ENCODE measurements at regions not wholly inside any gene's neighbourhood (a gene's known extent, or its start where the extent isn't known, plus 50 kb on each side); places are given as distances from the start of the nearest gene placed in this dataset.
"Not testable (repeated sequence)": the region's sequence is repeated elsewhere in the genome, so short reads cannot be mapped to it uniquely, and the experiment has no call there.

DNA sequence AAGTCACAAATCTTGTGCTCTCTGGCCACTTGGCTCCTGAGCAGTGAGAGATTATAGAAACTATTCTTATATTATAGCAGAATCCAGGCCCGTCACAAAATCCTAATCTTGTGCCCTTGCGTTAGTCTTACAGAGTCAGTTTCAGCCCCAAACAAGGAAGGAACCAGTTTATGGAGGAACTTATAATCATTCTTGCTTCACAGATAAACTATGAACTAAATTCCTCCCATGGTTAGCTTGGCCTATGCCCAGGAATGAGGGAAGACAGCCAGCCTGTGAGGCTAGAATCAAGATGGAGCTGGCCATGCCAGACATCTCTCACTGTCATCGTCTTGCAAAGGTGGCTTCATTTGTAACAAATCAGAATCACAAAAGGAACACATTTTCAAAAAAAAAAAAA, 199.7 kb upstream of the PITRM1 start:
- DNase-seq (ENCODE audit: low read depth): peak; percentile 23

DNA sequence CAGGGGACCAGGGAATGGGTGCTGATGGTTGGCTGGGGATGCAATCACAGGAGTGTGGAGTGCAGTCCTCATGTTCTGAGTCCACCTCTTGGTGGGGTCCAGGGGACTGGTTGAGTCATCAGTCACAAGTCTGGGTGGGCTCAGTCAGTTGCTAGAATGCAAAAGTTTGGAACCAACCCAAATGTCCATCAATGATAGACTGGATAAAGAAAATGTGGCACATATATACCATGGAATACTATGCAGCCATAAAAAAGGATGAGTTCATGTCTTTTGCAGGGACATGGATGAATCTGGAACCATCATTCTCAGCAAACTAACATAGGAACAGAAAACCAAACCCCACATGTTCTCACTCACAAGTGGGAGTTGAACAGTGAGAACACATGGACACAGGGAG, 199.0 kb upstream of the PITRM1 start:
- DNase-seq (ENCODE audit: low read depth): not testable (repeated sequence)

DNA sequence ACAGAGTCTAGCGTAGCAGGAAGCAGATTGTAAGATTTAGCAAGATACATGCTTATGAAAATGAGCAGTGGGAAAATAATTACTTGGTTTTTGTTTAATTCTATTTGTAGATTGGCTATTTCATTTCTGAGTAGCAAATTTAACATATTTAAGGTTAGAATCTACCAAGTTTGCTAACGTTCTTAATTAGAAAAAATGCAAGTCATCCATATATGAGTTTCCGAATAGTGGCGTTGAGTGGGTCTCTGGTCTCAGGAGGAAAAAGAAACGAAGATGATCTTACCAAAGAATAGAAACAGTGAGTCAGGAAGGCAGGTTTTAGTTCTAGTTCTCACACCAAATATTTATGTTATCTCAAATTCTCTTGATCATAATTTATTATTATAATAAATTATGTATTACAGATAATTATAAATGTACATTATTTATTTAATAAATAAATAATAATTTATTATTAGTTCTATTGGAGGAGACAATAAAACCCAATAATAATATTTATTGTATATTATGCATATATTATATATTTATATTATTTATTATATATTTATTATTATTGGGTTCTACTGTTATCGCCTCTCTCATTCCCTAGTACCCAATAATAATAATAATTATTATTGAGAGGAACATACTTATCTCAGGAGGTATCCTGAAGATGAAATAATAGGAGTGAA, 194.3 kb upstream of the PITRM1 start:
- no peak for DNase-seq (ENCODE audit: low read depth)

DNA sequence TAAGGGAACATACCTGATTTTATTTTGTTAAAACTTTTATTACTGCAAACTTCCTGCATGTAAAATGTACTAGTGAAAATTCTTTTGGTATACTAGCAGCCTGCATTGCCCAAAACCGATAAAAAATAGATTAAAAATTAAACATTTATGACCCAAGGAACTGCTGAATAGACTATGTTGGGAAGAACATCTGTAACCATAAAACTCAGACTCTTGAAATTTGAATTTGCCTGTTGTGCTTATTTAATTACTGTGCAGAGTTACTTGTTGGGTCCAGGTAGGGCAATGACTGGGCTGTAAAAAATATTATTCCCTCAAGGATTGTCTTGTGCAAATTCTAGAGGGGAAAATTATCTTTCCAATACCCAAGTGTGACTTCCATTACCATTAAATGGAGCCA, 193.5 kb upstream of the PITRM1 start:
- DNase-seq (ENCODE audit: low read depth): no peak

DNA sequence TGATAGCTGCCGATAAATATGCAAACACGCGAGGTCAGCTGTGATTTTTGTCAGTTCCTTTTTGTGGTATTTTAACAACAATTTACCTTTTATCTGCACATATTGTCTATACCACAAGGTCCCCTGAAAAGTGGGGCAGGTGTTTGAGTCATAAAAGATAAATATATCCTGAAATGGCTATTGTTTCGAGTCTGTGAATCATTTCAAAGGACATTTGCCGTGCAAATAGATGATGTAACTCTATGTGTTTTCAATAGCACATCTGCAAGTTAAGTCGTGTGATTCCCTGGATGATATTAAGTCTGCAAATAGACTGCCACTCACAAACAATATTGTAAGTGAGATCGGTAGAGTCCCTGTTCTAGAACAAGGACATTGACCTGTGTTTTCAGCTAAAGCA, 193.0 kb upstream of the PITRM1 start:
- no peak for DNase-seq (ENCODE audit: low read depth)

DNA sequence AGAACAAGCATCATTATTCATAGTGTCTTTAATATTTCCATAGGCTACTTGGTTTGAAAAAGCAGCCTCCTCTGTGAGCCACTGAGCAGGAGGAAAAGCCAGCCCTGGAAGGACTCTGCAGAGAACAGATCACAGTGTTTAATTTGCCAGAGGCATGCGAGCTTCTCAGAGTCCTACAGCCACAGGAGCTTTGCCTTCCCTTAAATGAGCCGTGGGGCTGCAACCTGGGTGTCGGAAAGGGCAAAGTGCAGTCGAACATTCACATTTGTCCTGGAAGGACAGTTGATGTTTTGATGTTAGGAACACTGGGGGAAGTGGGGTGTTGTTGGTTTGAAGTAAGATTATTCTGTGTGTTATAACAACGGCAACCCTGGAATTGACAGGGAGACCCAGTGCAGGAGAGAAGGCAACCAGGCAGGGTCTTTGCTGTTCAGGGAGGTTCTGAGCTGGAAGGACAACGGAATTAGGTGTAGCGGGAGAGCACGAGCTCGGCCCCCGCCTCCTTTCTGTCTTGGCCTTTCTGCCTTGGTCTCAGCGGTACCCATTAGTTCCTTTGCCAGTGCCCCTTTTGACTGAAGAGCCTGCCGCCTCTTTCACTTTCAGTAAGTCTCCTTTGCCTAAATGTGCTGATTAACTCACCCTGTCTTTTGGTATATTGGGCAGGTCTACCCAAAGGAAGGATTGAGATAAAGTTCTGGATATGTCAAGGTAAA, 192.3 kb upstream of the PITRM1 start:
- no peak for DNase-seq (ENCODE audit: low read depth)

DNA sequence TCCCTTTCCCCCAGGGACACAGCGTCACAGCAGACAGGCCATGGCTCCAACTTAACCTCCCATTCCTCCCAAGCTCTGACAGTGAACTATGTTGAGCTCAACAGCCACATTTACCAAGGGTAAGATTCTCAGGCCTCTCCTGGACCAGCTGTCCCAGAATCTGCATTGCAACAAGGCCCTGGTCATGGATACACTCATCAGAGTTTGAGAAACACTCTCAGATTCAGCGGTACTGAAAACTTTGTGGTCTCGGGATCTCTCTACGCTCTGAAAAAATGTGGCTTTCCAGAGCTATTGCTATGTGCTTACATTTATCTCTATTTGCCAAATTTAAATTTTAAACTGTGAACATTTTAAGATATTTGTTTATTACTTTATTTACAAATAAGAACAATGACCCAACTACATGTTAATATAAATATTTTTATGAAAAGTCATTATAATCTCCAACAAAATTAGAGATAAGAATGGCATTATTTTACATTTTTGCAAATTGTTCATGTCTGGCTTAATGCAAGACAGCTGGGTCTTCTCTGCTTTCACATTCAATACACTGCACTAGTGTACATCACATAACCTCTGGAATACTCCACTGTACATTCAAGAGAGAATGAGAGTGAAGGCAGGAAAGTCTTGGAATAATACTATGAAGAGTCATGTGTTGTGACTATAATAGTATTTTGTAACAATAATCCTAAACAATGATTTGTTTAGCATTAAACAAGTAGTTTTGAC, 190.9 kb upstream of the PITRM1 start:
- DNase-seq (ENCODE audit: low read depth): no peak

DNA sequence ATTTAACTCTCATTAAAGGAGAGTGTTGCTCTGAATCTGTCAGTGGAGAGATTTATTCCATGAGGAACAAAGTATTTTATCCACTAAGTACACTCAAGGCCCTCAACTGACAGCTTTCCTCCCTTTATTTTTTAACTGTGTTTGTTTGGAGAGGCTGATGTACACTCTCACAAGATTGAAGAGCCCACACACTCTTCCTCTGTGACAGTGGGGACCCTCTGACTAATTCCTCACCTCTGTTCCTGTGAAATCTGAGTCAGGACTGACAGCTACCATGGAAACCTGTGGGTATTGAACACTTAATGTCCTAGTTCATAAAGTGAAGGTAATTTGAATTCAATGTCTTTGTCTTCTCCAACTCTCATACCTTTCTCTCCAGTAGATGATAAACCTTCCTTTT, 189.8 kb upstream of the PITRM1 start:
- no peak for DNase-seq (ENCODE audit: low read depth)

DNA sequence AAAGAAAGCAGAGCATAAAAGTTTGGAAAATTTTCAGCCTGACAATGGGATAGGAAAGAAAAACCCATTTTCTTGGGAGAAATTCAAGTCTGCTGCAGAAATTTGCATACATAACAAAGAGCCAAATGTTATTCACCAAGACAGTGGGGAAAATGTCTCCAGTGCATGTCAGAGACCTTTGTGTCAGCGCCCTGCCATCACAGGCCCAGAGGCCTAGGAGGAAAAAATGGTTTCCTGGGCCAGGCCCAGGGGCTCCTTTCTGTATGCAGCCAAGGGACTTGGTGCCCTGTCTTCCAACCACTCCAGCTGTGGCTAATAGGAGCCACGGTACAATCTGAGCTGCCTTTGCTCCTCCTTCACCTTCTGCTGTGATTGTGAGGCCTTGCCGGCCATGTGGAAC, 189.1 kb upstream of the PITRM1 start:
- DNase-seq (ENCODE audit: low read depth): no peak

DNA sequence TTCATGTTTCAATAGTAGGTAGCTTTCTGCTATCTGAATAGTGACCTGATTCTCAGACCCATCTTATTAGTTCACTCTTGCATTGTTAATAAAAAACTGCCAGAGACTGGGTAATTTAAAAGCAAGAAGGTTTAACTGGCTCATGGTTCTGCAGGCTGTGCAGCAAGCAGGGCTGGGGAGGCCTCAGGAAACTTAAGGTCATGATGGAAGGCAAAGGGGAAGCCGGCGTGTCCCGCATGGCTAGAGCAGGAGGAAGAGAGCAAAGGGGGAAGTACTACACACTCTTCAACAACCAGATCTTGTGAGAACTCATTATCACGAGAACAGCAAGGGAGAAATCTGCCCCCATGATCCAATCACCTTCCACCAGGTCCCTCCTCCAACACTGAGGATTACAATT, 185.2 kb upstream of the PITRM1 start:
- no peak for DNase-seq (ENCODE audit: low read depth)

DNA sequence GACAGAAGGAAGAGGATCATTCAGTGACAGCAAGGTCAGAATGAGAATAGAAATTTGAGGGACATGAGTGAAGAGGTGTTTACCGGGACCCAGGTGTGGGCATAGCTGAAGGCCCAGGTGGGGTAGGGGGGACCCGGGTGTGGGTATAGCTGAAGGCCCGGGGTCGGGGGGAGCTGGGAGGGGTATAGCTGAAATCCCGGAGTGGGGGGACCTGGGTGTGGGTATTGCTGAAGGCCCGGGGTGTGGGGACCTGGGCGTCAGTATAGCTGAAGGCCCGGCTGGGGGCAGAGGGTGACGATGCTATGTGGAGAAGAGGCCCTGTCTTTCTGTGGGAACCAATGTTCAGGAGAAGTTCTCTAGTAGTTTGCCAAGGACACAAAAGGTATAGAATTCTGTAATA, 183.0 kb upstream of the PITRM1 start:
- DNase-seq (ENCODE audit: low read depth): no peak

DNA sequence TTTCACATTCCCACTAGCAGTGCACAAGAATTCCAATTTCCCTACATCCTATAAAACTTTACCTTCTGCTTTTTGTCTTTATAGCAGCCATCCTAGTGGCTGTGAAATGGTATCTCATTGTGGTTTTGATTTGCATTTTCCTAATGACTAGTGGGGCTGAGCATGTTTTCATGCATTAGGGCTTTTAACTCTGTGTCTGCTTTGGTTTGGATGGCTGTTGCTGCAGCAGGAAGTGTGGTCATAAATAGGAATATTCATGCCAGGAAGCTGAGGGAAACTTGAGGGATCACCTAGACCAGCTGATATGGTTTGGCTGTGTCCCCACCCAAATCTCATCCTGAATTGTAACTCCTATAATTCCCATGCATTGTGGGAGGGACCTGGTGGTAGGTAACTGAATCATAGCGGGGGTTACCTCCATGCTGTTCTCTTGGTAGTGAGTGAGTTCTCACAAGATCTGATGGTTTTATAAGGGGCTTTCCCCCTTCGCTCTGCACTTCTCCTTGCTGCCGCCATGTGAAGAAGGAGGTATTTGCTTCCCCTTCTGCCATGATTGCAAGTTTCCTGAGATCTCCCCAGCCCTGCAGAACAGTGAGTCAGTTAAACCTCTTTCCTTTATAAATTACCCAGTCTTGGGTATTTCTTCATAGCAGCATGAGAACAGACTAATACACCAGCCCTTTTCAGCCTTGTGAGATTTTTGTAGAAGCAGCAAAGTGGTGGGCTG, 181.8 kb upstream of the PITRM1 start:
- no peak for DNase-seq (ENCODE audit: low read depth)

DNA sequence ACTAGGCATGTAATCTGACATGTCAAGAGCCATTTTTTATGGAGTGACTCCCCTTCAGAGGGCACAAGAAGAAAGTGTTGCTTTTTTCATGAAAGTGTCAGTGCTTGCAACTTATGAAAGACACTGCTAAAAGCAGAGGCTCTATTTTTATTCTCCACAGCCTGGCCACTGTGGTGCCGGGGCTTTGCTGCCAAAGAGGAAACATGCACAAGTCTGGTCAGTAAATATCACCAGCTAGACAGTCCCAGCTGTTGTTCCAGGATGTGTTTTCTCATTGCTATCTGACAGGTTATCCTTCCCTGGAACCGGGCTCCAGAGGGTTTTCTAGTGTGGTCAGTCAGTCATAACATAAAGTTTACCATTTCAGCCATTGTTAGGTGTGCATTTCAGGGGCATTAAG, 180.7 kb upstream of the PITRM1 start:
- no peak for DNase-seq (ENCODE audit: low read depth)

DNA sequence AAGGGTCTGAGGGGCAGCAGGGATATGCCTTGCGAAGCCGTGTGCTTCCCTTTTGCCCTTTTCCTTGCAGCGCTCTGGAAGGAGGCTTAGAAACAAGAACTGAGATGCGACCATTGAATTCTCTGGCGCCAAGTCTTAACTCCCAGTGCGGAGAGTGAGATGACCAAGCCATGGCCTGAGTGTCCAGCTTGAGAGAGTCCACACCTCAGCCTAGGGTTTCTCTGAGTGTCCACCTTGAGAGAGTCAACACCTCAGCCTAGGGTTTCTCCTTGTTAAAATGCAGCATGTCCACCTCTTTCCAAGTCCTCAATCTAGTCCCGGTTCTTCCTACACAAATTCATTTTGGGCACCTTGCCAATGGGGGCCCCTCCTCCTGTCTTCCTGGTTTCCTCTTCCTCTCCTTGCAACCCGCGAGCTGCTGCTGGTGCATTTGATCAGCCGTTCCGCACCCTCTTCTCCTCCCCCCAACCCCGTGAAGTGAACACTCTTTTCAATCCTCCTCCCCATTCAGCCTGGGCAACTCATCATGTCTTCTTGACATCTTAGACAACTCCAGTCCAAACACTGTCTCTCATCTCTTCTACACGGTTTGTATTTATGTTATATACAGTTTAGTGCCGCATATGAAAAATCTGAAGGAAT, 178.2 kb upstream of the PITRM1 start:
- DNase-seq (ENCODE audit: low read depth): no peak

DNA sequence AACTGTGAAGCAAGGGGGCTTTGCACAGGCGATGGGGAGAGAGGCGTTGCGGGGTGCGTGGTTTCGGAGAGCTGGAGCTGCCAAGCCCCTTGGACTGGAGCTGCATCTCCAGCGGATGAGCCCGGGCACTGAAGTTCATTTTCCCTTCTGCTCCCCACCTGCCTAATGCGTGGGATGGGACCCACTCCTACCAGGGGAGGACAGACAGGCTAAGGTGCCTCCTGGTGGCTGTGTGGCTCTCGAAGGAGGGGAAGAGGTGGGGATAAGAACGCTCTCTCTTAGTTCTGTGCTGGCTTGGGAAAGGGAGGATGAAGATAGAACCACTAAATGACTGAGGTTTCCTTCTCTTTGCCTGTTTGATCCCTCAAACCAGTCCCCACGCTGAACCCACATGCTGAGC, 177.6 kb upstream of the PITRM1 start:
- DNase-seq (ENCODE audit: low read depth): no peak

DNA sequence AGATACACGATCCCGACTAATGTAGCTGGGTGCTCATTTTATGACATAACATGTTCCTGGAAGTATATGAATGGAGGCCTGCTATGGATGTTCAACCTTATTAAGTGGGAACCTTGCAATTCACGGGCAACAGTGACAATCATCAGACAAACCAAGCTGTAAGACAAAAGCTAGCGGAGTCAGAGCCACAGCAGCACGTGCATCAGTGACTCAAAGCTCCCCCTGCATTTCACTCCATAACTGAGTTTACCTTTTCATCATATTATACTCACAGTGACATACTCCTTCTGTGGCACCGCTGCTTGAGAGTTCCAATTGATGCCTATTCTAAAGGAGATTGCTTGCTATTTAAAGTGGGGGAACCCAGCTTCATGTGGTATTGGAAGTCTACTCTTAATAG, 176.0 kb upstream of the PITRM1 start:
- DNase-seq (ENCODE audit: low read depth): no peak

DNA sequence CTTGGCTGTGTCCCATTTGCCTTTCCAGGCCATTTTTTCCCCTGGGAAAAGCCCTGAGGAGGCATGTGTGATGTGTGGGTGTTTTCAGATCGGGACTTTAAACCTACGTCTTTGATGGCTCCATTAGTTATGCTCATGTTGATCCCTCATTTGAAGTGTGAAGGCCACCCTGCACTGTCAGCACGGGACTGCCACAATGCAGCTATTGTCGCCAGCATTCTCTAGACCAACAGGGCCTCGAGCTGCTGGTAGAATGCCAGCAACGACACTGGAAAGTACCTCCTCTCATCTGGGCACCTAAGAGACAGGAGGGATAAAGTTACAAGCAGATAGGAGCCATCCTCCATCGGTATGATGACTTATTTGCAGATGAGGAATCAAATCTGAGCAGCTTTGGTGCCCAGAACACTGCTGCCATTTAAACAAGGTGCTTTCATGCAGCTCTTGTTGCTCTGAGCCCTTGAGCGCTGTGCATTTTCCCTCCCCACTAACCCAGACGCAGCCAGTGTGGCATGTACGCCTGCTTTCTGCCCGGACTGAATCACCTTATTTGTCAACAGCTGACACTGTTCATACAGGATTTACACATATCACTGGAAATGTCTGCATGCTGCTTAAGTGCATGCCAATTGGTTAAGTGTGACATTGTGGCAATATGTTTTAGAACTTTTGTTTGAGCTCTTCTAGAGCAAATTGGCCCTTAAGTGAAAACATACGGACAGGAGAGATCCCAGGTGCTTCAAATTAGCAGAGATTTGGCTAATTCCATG, 175.0 kb upstream of the PITRM1 start:
- no peak for DNase-seq (ENCODE audit: low read depth)

DNA sequence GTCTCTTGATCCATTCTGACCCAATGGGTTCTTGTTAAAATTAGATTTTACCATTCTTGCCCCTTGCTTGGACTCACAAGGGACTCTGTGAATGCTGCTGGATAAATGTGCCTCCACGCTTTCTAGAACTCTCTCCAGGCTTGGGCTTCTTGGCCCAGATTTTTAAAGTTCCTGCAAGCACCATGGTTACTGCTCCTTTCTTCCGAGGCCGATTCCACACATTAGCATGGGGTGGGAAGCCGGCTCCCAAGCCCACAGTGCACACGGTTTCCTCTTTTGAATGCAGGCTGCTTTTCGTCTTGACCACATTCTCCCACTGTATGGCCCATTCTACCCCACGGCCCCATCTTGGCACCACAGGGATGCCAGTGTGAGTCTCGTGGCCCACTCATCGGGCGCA, 174.3 kb upstream of the PITRM1 start:
- DNase-seq (ENCODE audit: low read depth): no peak

DNA sequence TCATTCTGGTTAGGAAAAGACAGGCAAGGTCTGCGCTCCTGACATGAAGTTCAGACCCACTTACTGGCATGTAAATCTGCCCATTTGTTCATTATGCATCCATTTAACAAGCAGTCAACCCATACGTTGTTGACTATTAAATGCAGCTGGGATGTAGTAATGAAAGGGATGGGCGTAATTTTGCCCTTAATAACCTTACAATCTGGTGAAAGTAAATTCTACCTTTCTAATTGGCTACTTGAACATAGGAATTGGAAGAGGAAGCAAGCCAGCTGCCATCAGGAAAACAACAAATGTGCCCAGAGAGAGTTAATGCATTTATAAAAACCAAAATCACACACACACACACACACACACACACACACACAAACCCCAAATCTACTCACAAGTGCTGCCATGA, 170.2 kb upstream of the PITRM1 start:
- no peak for DNase-seq (ENCODE audit: low read depth)

DNA sequence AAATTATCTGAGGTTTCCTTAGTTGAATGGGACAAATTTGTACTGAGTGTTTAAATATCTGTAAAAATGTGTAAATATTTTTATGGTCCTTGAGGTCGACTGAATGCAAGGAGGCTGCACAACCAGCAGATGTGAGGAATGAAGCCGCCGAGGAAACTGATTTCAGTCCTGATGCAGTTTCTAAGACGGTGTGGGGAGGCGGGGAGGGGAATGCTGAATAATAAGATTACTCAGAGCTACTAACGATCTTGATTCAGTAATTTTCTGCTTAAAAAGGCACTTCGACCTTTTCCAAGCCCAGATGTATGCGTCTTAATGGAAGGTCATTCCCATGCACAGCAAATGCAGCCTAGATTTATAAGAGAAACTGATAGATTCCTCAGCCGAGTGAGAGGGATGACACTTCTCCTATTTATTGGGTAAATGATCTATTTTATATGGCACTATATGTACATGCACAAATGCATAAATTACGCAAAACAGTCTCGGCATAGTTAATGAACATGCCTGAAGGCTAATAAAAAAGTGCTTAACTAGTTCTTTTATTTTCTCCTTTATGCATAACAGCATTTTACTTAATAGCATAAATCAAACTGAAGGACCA, 167.6 kb upstream of the PITRM1 start:
- no peak for DNase-seq (ENCODE audit: low read depth)

DNA sequence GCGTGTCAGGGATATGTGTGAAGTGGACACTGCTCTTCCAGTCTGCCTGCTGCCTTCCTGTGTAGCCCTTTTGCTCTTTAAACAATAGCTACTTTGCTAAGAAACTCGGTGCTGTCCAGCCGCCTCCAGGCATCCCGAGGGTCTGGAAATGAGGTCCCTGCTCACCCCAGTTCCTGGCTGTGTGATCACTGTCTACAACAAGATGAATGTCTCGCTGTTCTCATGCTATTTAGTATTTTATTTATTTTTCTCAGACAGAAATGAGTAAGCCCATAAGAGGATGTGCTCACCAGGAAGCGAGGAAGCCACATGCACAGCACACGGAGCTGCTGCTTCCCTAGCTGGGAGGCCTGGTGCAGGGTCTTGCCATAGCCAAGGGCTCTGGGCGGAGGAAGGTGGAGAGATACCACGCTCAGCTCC, 167.0 kb upstream of the PITRM1 start:
- peak; percentile 1 for DNase-seq (ENCODE audit: low read depth)
